ENCODE measurements at regions not wholly inside any gene's neighbourhood (a gene's known extent, or its start where the extent isn't known, plus 50 kb on each side); places are given as distances from the start of the nearest gene placed in this dataset.

- in situ Hi-C loops (cut with HindIII; ENCODE audit: low pct_unique_long_range_greater_than_20kb, low sequenced_read_pairs), result no loop called here
- ATAC-seq, result no peak
- peaks cover 5% of the 10 kb centered on the region for H3K27me3 ChIP-seq (ENCODE audit: control insufficient read depth, insufficient read depth, low read length)
- no peak for TF ChIP-seq TCF7L2 (IDR thresholded peaks at IDR 0.05; ENCODE audit: low read depth, low read length)
- TF ChIP-seq SIN3A (IDR thresholded peaks at IDR 0.05; ENCODE audit: borderline replicate concordance, insufficient read depth, low read depth, low read length), result no peak
- TF ChIP-seq, protein P1, sequence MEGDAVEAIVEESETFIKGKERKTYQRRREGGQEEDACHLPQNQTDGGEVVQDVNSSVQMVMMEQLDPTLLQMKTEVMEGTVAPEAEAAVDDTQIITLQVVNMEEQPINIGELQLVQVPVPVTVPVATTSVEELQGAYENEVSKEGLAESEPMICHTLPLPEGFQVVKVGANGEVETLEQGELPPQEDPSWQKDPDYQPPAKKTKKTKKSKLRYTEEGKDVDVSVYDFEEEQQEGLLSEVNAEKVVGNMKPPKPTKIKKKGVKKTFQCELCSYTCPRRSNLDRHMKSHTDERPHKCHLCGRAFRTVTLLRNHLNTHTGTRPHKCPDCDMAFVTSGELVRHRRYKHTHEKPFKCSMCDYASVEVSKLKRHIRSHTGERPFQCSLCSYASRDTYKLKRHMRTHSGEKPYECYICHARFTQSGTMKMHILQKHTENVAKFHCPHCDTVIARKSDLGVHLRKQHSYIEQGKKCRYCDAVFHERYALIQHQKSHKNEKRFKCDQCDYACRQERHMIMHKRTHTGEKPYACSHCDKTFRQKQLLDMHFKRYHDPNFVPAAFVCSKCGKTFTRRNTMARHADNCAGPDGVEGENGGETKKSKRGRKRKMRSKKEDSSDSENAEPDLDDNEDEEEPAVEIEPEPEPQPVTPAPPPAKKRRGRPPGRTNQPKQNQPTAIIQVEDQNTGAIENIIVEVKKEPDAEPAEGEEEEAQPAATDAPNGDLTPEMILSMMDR (IDR thresholded peaks at IDR 0.05), result no peak
- TF ChIP-seq, protein P2, sequence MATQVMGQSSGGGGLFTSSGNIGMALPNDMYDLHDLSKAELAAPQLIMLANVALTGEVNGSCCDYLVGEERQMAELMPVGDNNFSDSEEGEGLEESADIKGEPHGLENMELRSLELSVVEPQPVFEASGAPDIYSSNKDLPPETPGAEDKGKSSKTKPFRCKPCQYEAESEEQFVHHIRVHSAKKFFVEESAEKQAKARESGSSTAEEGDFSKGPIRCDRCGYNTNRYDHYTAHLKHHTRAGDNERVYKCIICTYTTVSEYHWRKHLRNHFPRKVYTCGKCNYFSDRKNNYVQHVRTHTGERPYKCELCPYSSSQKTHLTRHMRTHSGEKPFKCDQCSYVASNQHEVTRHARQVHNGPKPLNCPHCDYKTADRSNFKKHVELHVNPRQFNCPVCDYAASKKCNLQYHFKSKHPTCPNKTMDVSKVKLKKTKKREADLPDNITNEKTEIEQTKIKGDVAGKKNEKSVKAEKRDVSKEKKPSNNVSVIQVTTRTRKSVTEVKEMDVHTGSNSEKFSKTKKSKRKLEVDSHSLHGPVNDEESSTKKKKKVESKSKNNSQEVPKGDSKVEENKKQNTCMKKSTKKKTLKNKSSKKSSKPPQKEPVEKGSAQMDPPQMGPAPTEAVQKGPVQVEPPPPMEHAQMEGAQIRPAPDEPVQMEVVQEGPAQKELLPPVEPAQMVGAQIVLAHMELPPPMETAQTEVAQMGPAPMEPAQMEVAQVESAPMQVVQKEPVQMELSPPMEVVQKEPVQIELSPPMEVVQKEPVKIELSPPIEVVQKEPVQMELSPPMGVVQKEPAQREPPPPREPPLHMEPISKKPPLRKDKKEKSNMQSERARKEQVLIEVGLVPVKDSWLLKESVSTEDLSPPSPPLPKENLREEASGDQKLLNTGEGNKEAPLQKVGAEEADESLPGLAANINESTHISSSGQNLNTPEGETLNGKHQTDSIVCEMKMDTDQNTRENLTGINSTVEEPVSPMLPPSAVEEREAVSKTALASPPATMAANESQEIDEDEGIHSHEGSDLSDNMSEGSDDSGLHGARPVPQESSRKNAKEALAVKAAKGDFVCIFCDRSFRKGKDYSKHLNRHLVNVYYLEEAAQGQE (IDR thresholded peaks at IDR 0.05; ENCODE audit: insufficient read depth in 1 of 2, low read depth in 2 of 2, low read length in 1 of 2), result no peak
- TF ChIP-seq POLR2AphosphoS5 (IDR thresholded peaks at IDR 0.05; ENCODE audit: low read depth, low read length), result no peak
- no TSS peak for BruUV-seq (replicated peaks)
- H3K4me3 ChIP-seq (ENCODE audit: low read depth in 2 of 2, low read length in 2 of 2), result no peak overlapping the region
- H3K4me1 ChIP-seq (ENCODE audit: control insufficient read depth, insufficient read depth, low read length), result no peaks in the 10 kb centered on the region
- intact Hi-C loops (cut with micrococcal nuclease; ENCODE audit: unreplicated experiment), result no loop called here
- no peak for DNase-seq (ENCODE audit: low read depth, low spot score)
- H3K27ac ChIP-seq (ENCODE audit: low read length), result no peak overlapping the region
- ChIA-PET CTCF (no interaction called here), POLR2A (no interaction called here)
- no peaks in the 10 kb centered on the region for H3K9me3 ChIP-seq (ENCODE audit: control insufficient read depth, insufficient read depth, low read depth, low read length)
- H3K36me3 ChIP-seq (ENCODE audit: control insufficient read depth, insufficient read depth, low read length), result no peaks in the 10 kb centered on the region
Observed at GRCh38 chr1:229142471-229142870, 128.4 kb upstream of the RAB4A start.

GRCh38 chr1:229146647-229147046, 124.3 kb upstream of the RAB4A start:
- no TSS peak for BruUV-seq (replicated peaks)
- intact Hi-C loops (cut with micrococcal nuclease; ENCODE audit: unreplicated experiment), result no loop called here
- POLR2A ChIA-PET, result no interaction called here

More at GRCh38 chr1:229146647-229147046, 124.3 kb upstream of the RAB4A start:
- CTCF ChIA-PET, result no interaction called here
- ATAC-seq, result no peak
- no peaks in the 10 kb centered on the region for H3K9me3 ChIP-seq (ENCODE audit: control insufficient read depth, insufficient read depth, low read depth, low read length)
- H3K27me3 ChIP-seq (ENCODE audit: control insufficient read depth, insufficient read depth, low read length), result peaks cover 4% of the 10 kb centered on the region
- no peak for DNase-seq (ENCODE audit: low read depth, low spot score)
- in situ Hi-C loops (cut with HindIII; ENCODE audit: low pct_unique_long_range_greater_than_20kb, low sequenced_read_pairs), result no loop called here
- no peak overlapping the region for H3K4me3 ChIP-seq (ENCODE audit: low read depth in 2 of 2, low read length in 2 of 2)
- H3K27ac ChIP-seq (ENCODE audit: low read length), result no peak overlapping the region
- H3K36me3 ChIP-seq (ENCODE audit: control insufficient read depth, insufficient read depth, low read length), result no peaks in the 10 kb centered on the region
- H3K4me1 ChIP-seq (ENCODE audit: control insufficient read depth, insufficient read depth, low read length), result no peaks in the 10 kb centered on the region
- TF ChIP-seq POLR2AphosphoS5 (IDR thresholded peaks at IDR 0.05; ENCODE audit: low read depth, low read length), result no peak
- TF ChIP-seq SIN3A (IDR thresholded peaks at IDR 0.05; ENCODE audit: borderline replicate concordance, insufficient read depth, low read depth, low read length), result no peak
- TF ChIP-seq, protein P1 (IDR thresholded peaks at IDR 0.05), result no peak
- TF ChIP-seq, protein P2 (IDR thresholded peaks at IDR 0.05; ENCODE audit: insufficient read depth in 1 of 2, low read depth in 2 of 2, low read length in 1 of 2), result no peak
- no peak for TF ChIP-seq TCF7L2 (IDR thresholded peaks at IDR 0.05; ENCODE audit: low read depth, low read length)

Measured in Panc1 (cell line).